Osteoblast (primary cell): ENCODE measurements at regions not wholly inside any gene's neighbourhood (a gene's known extent, or its start where the extent isn't known, plus 50 kb on each side); places are given as distances from the start of the nearest gene placed in this dataset.

ENCODE experiments used
- DNase-seq: peaks from one replicate; pipeline ENCODE4 v3.0.0; 2011; ENCODE audit warnings: low spot score, mixed read lengths; ENCODE audit not compliant: insufficient read length; ENCODE audit errors: missing footprints
- H2AFZ ChIP-seq: 2 replicates; pipeline ENCODE4 v1.6.0; 2011; ENCODE audit warnings: mild to moderate bottlenecking, low read length
- H3K27ac ChIP-seq: 2 replicates; pipeline ENCODE4 v1.5.1; 2011; ENCODE audit warnings: mild to moderate bottlenecking, low read depth, low read length, moderate library complexity
- H3K27me3 ChIP-seq: 2 replicates; pipeline ENCODE4 v1.6.0; 2012; ENCODE audit warnings: mild to moderate bottlenecking, control low read depth, inconsistent platforms, low read length, moderate library complexity; ENCODE audit not compliant: insufficient read depth
- H3K36me3 ChIP-seq: 2 replicates; pipeline ENCODE4 v1.5.1; 2011; ENCODE audit warnings: mild to moderate bottlenecking, low read length, control low read depth, moderate library complexity; ENCODE audit not compliant: insufficient read depth
- H3K4me1 ChIP-seq: 2 replicates; pipeline ENCODE4 v1.5.1; 2011; ENCODE audit warnings: mild to moderate bottlenecking, low read length, control low read depth, moderate library complexity; ENCODE audit not compliant: insufficient read depth
- H3K4me2 ChIP-seq: 2 replicates; pipeline ENCODE4 v1.6.0; 2011; ENCODE audit warnings: mild to moderate bottlenecking, low read length; ENCODE audit not compliant: insufficient read depth
- H3K4me3 ChIP-seq: fragments of 200-600 bp; sonication (generic); 3 replicates; pipeline ENCODE4 v1.5.1; 2012; ENCODE audit warnings: mild to moderate bottlenecking, low read length, inconsistent platforms; ENCODE audit not compliant: insufficient read depth
- H3K79me2 ChIP-seq: 2 replicates; pipeline ENCODE4 v1.6.0; 2012; ENCODE audit warnings: mild to moderate bottlenecking, low read length, control low read depth, inconsistent platforms; ENCODE audit not compliant: insufficient read depth
- H3K9me3 ChIP-seq: 2 replicates; pipeline ENCODE4 v1.5.1; 2011; ENCODE audit warnings: low read depth, low read length, control low read depth
- H4K20me1 ChIP-seq: 2 replicates; pipeline ENCODE4 v1.6.0; 2012; ENCODE audit warnings: mild to moderate bottlenecking, low read length, control low read depth; ENCODE audit not compliant: insufficient read depth
- CTCF ChIP-seq: IDR thresholded peaks from 2 replicates; pipeline ENCODE4 v1.5.1; 2011; ENCODE audit warnings: mild to moderate bottlenecking, low read depth, low read length, moderate library complexity; ENCODE audit errors: extremely low read depth

GRCh38 chr9:129558063-129558550 lies 62.8 kb downstream of the C9orf50 start:
- no peaks in the 10 kb centered on the region for H3K36me3 ChIP-seq
- H3K4me3 ChIP-seq, result no peak overlapping the region
- no peaks in the 10 kb centered on the region for H3K79me2 ChIP-seq
- H2AFZ ChIP-seq, result no peak overlapping the region
- H3K27me3 ChIP-seq, result no peaks in the 10 kb centered on the region
- H4K20me1 ChIP-seq, result no peaks in the 10 kb centered on the region
- TF ChIP-seq CTCF, result no peak
- H3K4me2 ChIP-seq, result no peak overlapping the region
- H3K27ac ChIP-seq, result no peak overlapping the region
- no peaks in the 10 kb centered on the region for H3K9me3 ChIP-seq
- no peak for DNase-seq
- H3K4me1 ChIP-seq, result no peaks in the 10 kb centered on the region

GRCh38 chr9:129557192-129558036 lies 63.5 kb downstream of the C9orf50 start:
- DNase-seq, result peak; percentile 88
- TF ChIP-seq CTCF, result no peak
- H2AFZ ChIP-seq, result peak overlapping the region; percentile 77

GRCh38 chr9:129556491-129557191 lies 64.3 kb downstream of the C9orf50 start:
- no peak overlapping the region for H2AFZ ChIP-seq
- H3K27me3 ChIP-seq, result no peaks in the 10 kb centered on the region
- no peaks in the 10 kb centered on the region for H3K4me1 ChIP-seq
- H3K79me2 ChIP-seq, result no peaks in the 10 kb centered on the region
- no peaks in the 10 kb centered on the region for H3K9me3 ChIP-seq
- H3K4me3 ChIP-seq, result no peak overlapping the region
- no peaks in the 10 kb centered on the region for H4K20me1 ChIP-seq
- no peaks in the 10 kb centered on the region for H3K36me3 ChIP-seq
- H3K4me2 ChIP-seq, result no peak overlapping the region
- no peak overlapping the region for H3K27ac ChIP-seq
- peak; percentile 84 for DNase-seq
- TF ChIP-seq CTCF, result no peak

More at GRCh38 chr9:129557192-129558036, 63.5 kb downstream of the C9orf50 start:
- Histone ChIP-seq H3K36me3 (no peaks in the 10 kb centered on the region), H4K20me1 (no peaks in the 10 kb centered on the region), H3K79me2 (no peaks in the 10 kb centered on the region), H3K4me1 (no peaks in the 10 kb centered on the region), H3K4me3 (no peak overlapping the region), H3K9me3 (no peaks in the 10 kb centered on the region), H3K27me3 (no peaks in the 10 kb centered on the region), H3K4me2 (no peak overlapping the region), H3K27ac (no peak overlapping the region)
